ENCODE measurements at regions not wholly inside any gene's neighbourhood (a gene's known extent, or its start where the extent isn't known, plus 50 kb on each side); places are given as distances from the start of the nearest gene placed in this dataset.

- H3K9me3 ChIP-seq (ENCODE audit: low read length): no peaks in the 10 kb centered on the region
- POLR2A ChIA-PET (ENCODE audit: unreplicated experiment): no interaction called here
- no peaks in the 10 kb centered on the region for H3K27me3 ChIP-seq (ENCODE audit: low read length)
- H3K9me2 ChIP-seq (replicated peaks; ENCODE audit: low read length): no peaks in the 10 kb centered on the region
- H3K79me2 ChIP-seq (ENCODE audit: low read length): no peaks in the 10 kb centered on the region
- H3K27ac ChIP-seq (ENCODE audit: low read length): no peak overlapping the region
- DNase-seq (no peak), ATAC-seq (no peak)
- CTCF ChIA-PET: no interaction called here
- H2AFZ ChIP-seq (ENCODE audit: low read length): no peak overlapping the region
- H3K4me3 ChIP-seq (ENCODE audit: low read length): no peak overlapping the region
- no peak overlapping the region for H3K4me2 ChIP-seq (ENCODE audit: low read length)
- no peaks in the 10 kb centered on the region for H3F3A ChIP-seq (ENCODE audit: low read length, unreplicated experiment)
- no peaks in the 10 kb centered on the region for H4K20me1 ChIP-seq (ENCODE audit: low read length)
- no TSS peak for BruUV-seq (replicated peaks)
- no peaks in the 10 kb centered on the region for H3K36me3 ChIP-seq (ENCODE audit: low read depth, low read length)
- no peak overlapping the region for H3K9ac ChIP-seq (ENCODE audit: low read length)
- intact Hi-C loops (cut with micrococcal nuclease): no loop called here
- no peaks in the 10 kb centered on the region for H3K4me1 ChIP-seq (ENCODE audit: insufficient read depth, low read length)
- no peak for TF ChIP-seq EZH2 (IDR thresholded peaks at IDR 0.05; ENCODE audit: low read length, unreplicated experiment)
- no peak for TF ChIP-seq EZH2phosphoT487 (IDR thresholded peaks at IDR 0.05; ENCODE audit: borderline replicate concordance, low read length)
- TF ChIP-seq, protein P1, sequence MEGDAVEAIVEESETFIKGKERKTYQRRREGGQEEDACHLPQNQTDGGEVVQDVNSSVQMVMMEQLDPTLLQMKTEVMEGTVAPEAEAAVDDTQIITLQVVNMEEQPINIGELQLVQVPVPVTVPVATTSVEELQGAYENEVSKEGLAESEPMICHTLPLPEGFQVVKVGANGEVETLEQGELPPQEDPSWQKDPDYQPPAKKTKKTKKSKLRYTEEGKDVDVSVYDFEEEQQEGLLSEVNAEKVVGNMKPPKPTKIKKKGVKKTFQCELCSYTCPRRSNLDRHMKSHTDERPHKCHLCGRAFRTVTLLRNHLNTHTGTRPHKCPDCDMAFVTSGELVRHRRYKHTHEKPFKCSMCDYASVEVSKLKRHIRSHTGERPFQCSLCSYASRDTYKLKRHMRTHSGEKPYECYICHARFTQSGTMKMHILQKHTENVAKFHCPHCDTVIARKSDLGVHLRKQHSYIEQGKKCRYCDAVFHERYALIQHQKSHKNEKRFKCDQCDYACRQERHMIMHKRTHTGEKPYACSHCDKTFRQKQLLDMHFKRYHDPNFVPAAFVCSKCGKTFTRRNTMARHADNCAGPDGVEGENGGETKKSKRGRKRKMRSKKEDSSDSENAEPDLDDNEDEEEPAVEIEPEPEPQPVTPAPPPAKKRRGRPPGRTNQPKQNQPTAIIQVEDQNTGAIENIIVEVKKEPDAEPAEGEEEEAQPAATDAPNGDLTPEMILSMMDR (conservative IDR thresholded peaks at IDR 0.05; ENCODE audit: low read depth, low read length): no peak
Observed at GRCh38 chr18:51559902-51560287, 362.4 kb upstream of the MEX3C start.

DNA sequence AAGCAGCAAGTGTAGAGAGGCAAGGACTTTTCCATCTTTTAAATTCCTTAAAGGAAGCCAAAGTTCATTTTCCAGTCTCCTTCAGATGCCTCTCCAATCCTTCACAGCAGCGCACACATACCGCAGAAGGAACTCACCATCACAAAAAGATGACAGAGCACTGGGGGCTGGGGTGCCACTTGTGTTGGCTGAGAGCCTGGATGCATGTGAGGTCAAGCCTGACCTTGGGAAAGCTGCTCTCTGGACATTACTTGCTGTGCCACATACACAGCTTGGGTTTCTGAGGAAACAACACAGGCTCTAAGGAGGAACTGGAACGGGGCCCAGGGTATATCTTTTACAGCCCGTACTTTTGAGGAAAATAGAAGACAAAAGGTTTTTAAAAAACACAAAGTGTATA is 364.3 kb upstream of the MEX3C start:
- Histone ChIP-seq H2AFZ (ENCODE audit: low read length) (no peak overlapping the region), H3K9me3 (ENCODE audit: low read length) (no peaks in the 10 kb centered on the region), H3F3A (ENCODE audit: low read length, unreplicated experiment) (no peaks in the 10 kb centered on the region), H3K4me2 (ENCODE audit: low read length) (no peak overlapping the region), H3K9ac (ENCODE audit: low read length) (no peak overlapping the region), H3K9me2 (replicated peaks; ENCODE audit: low read length) (no peaks in the 10 kb centered on the region), H3K4me1 (ENCODE audit: insufficient read depth, low read length) (no peaks in the 10 kb centered on the region), H3K27ac (ENCODE audit: low read length) (no peak overlapping the region), H4K20me1 (ENCODE audit: low read length) (no peaks in the 10 kb centered on the region), H3K36me3 (ENCODE audit: low read depth, low read length) (no peaks in the 10 kb centered on the region), H3K4me3 (ENCODE audit: low read length) (no peak overlapping the region), H3K27me3 (ENCODE audit: low read length) (no peaks in the 10 kb centered on the region), H3K79me2 (ENCODE audit: low read length) (no peaks in the 10 kb centered on the region)
- ChIA-PET CTCF (no interaction called here), POLR2A (ENCODE audit: unreplicated experiment) (no interaction called here)
- DNase-seq: no peak
- ATAC-seq: no peak
- BruUV-seq (replicated peaks): no TSS peak
- TF ChIP-seq, protein P1 (conservative IDR thresholded peaks at IDR 0.05; ENCODE audit: low read depth, low read length): no peak
- TF ChIP-seq EZH2 (IDR thresholded peaks at IDR 0.05; ENCODE audit: low read length, unreplicated experiment) (no peak), EZH2phosphoT487 (IDR thresholded peaks at IDR 0.05; ENCODE audit: borderline replicate concordance, low read length) (no peak)
- intact Hi-C loops (cut with micrococcal nuclease): no loop called here

DNA sequence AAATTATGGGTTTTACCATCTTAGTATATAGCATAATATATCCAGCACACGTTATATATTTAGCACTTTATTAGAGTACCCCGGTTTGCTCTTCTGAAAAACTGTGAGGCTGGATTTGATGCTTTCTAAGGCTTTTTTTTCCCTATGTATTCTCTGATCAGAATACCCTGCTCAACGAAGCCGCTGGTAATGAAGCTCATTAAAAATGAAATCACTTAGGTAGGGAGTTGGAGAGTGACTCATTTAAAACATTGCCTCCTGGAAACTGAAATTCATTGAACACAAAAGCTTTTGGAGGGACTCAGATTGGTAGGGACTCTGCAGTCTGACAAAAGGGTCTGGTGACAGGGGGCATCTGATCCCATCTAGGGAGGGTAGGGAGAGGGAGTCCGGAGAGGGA is 365.4 kb upstream of the MEX3C start:
- CTCF ChIA-PET: no interaction called here
- Histone ChIP-seq H3K36me3 (ENCODE audit: low read depth, low read length) (no peaks in the 10 kb centered on the region), H3K4me3 (ENCODE audit: low read length) (no peak overlapping the region), H3K27ac (ENCODE audit: low read length) (no peak overlapping the region), H4K20me1 (ENCODE audit: low read length) (no peaks in the 10 kb centered on the region), H3K9me2 (replicated peaks; ENCODE audit: low read length) (no peaks in the 10 kb centered on the region), H3K27me3 (ENCODE audit: low read length) (no peaks in the 10 kb centered on the region), H3K4me2 (ENCODE audit: low read length) (no peak overlapping the region), H3K4me1 (ENCODE audit: insufficient read depth, low read length) (no peaks in the 10 kb centered on the region), H3K9ac (ENCODE audit: low read length) (no peak overlapping the region), H3K9me3 (ENCODE audit: low read length) (no peaks in the 10 kb centered on the region), H3K79me2 (ENCODE audit: low read length) (no peaks in the 10 kb centered on the region), H3F3A (ENCODE audit: low read length, unreplicated experiment) (no peaks in the 10 kb centered on the region), H2AFZ (ENCODE audit: low read length) (no peak overlapping the region)
- POLR2A ChIA-PET (ENCODE audit: unreplicated experiment): no interaction called here
- intact Hi-C loops (cut with micrococcal nuclease): no loop called here
- ATAC-seq: no peak
- TF ChIP-seq, protein P1 (conservative IDR thresholded peaks at IDR 0.05; ENCODE audit: low read depth, low read length): no peak
- TF ChIP-seq EZH2 (IDR thresholded peaks at IDR 0.05; ENCODE audit: low read length, unreplicated experiment) (no peak), EZH2phosphoT487 (IDR thresholded peaks at IDR 0.05; ENCODE audit: borderline replicate concordance, low read length) (no peak)
- DNase-seq: no peak
- no TSS peak for BruUV-seq (replicated peaks)
